Thyroid gland (tissue), 4 donors: ENCODE measurements at regions not wholly inside any gene's neighbourhood (a gene's known extent, or its start where the extent isn't known, plus 50 kb on each side); places are given as distances from the start of the nearest gene placed in this dataset.

Experiments
- DNase-seq, 2 donors: peaks; one replicate each; pipeline ENCODE4 v3.0.0-alpha.2; 2019
- H3K27ac ChIP-seq, 3 donors: fragments of 200-600 bp; sonication (generic); 1 replicate in 2 of 3; 2 replicates in 1 of 3; pipeline ENCODE4 v1.5.1; 2016 to 2019; ENCODE audit warnings: mild to moderate bottlenecking in 1 of 3, moderate library complexity in 1 of 3
- H3K27me3 ChIP-seq: fragments of 200-600 bp; sonication (generic); one replicate; pipeline ENCODE4 v1.5.1; 2019
- H3K36me3 ChIP-seq, 2 donors: fragments of 200-600 bp; sonication (generic); one replicate each; pipeline ENCODE4 v1.5.1; 2016 to 2019
- H3K4me1 ChIP-seq, 2 donors: fragments of 200-600 bp; sonication (generic); one replicate each; pipeline ENCODE4 v1.5.1; 2017 to 2019
- H3K4me3 ChIP-seq, 3 donors: fragments of 200-600 bp; sonication (generic); replicated peaks in 1 of 3; 1 replicate in 2 of 3; 2 replicates in 1 of 3; pipeline ENCODE4 v1.5.1; 2016; ENCODE audit warnings: mild to moderate bottlenecking in 1 of 3
- H3K9me3 ChIP-seq: fragments of 200-600 bp; sonication (generic); one replicate; pipeline ENCODE4 v1.5.1; 2017
- POLR2A ChIP-seq, 2 donors: fragments of 450-650 bp; IDR thresholded peaks; one replicate each; pipeline ENCODE4 v1.6.1; 2017; ENCODE audit warnings: antibody characterized with exemption in 2 of 2, mild to moderate bottlenecking in 2 of 2, moderate library complexity in 1 of 2
- WGBS, 2 donors: methylation state at CpG; one replicate each; pipeline ENCODE4 v1.1.5; 2017; 5-methylcytosine and 5-hydroxymethylcytosine counted together
- intact Hi-C: fragments of 100-400 bp; cut with DNase I; formaldehyde crosslinking; loops from one replicate; pipeline ENCODE4 v1.15.1; 2023
- TF ChIP-seq, protein P1 (sequence below), 6 experiments: fragments of 200-600 bp in 3 of 6; fragments of 450-650 bp in 3 of 6; sonication (generic) in 3 of 6; IDR thresholded peaks; one replicate each; pipeline ENCODE4 v1.5.1; 2016 to 2019; ENCODE audit warnings: antibody characterized with exemption in 6 of 6, mild to moderate bottlenecking in 2 of 6, inconsistent platforms in 1 of 6, moderate library complexity in 1 of 6

DNA sequence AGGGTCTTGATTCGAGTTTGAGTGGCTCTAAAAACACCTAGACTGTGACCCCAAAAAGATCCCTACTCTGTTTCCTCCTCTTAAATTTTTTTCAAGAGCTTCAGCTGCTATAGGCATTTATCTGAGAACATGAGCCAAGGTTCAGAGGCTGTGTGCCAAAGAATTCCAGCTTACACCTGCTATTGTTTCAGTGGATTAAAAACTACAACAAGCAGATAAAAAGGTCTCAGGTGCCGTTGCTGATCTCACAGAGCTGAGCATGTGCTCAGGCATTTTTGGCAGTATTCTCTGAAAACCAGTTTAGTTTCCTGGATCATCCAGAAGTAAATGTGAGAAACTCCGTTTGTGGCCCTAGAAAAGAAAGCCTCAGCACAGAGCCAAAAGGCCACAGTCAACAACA lies 349.2 kb downstream of the DEPDC1B start:
- H3K36me3 ChIP-seq: no peaks in the 10 kb centered on the region
- intact Hi-C loops: no loop called here
- TF ChIP-seq, protein P1, sequence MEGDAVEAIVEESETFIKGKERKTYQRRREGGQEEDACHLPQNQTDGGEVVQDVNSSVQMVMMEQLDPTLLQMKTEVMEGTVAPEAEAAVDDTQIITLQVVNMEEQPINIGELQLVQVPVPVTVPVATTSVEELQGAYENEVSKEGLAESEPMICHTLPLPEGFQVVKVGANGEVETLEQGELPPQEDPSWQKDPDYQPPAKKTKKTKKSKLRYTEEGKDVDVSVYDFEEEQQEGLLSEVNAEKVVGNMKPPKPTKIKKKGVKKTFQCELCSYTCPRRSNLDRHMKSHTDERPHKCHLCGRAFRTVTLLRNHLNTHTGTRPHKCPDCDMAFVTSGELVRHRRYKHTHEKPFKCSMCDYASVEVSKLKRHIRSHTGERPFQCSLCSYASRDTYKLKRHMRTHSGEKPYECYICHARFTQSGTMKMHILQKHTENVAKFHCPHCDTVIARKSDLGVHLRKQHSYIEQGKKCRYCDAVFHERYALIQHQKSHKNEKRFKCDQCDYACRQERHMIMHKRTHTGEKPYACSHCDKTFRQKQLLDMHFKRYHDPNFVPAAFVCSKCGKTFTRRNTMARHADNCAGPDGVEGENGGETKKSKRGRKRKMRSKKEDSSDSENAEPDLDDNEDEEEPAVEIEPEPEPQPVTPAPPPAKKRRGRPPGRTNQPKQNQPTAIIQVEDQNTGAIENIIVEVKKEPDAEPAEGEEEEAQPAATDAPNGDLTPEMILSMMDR (IDR thresholded peaks at IDR 0.05): no peak
- no peak for TF ChIP-seq POLR2A (IDR thresholded peaks at IDR 0.05)
- H3K9me3 ChIP-seq: no peaks in the 10 kb centered on the region
- DNase-seq: peak; percentile 75 to 83
- H3K27me3 ChIP-seq: no peaks in the 10 kb centered on the region
- no peak overlapping the region for H3K4me3 ChIP-seq
- peaks cover 10 to 16% of the 10 kb centered on the region in 2 donors for H3K4me1 ChIP-seq
- H3K27ac ChIP-seq: peak overlapping the region in 2 of 3 donors; percentile 26 to 61
- WGBS, 2 donors: 19 to 28% methylated on average over 3 of the region's 3 CpGs

DNA sequence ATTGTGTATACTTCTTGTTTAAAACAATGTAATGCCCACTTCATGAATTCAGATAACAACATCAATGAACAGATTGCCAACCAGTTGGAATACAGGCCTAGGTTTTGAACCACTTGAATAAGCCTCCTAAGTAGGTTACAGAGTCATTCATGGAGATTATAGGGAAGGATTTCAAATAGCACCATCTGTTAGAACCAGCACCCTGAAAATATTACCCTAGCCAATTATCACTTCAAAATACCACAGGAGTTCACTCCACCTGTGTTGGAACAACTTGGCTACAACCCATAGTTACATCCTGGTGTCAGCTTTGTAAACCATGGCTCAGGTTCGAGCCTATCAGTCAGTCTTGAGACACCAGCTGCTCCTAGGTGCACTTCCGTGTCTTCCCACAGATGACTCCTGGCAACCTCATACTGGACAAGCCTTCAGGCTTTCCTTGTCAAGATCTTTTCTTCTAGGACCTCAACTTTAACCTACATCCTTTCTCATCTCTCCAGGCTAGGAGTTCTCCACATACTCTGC lies 350.0 kb downstream of the DEPDC1B start:
- intact Hi-C loops: no loop called here
- no peaks in the 10 kb centered on the region for H3K36me3 ChIP-seq
- H3K9me3 ChIP-seq: no peaks in the 10 kb centered on the region
- no peak for DNase-seq
- H3K4me3 ChIP-seq: no peak overlapping the region
- H3K27me3 ChIP-seq: no peaks in the 10 kb centered on the region
- peaks cover 10 to 16% of the 10 kb centered on the region in 2 donors for H3K4me1 ChIP-seq
- no peak overlapping the region for H3K27ac ChIP-seq
- TF ChIP-seq, protein P1 (IDR thresholded peaks at IDR 0.05): no peak
- no peak for TF ChIP-seq POLR2A (IDR thresholded peaks at IDR 0.05)
- WGBS, 2 donors: 86 to 95% methylated on average over 2 of the region's 2 CpGs

DNA sequence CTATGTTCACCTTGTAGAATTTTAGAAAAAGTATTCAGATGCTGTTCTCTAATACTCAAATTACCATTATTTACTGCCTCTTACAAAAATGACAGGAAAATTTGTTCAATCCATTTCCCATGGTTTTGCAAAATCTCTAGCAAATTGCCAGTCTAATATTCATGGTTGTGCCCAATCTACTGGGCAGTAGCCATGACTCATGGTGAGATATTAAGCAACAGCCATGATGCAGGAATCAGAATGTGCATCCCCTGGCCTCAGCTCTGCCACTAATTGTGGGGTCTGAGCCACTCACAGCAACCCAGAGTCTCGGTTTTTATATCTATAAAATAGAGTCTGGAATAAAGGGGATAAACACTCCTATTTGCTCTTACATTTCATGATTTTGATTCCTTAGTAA lies 353.6 kb downstream of the DEPDC1B start:
- no peak for DNase-seq
- H3K4me3 ChIP-seq: no peak overlapping the region
- H3K36me3 ChIP-seq: no peaks in the 10 kb centered on the region
- H3K27me3 ChIP-seq: no peaks in the 10 kb centered on the region
- no peak overlapping the region for H3K27ac ChIP-seq
- intact Hi-C loops: no loop called here
- no peak for TF ChIP-seq POLR2A (IDR thresholded peaks at IDR 0.05)
- no peaks in the 10 kb centered on the region for H3K9me3 ChIP-seq
- peaks cover 15 to 24% of the 10 kb centered on the region in 2 donors for H3K4me1 ChIP-seq
- WGBS, 2 donors: 89 to 92% methylated on average over 1 of the region's 1 CpG

- H3K9me3 ChIP-seq: no peaks in the 10 kb centered on the region
- H3K4me3 ChIP-seq: no peak overlapping the region
- DNase-seq: no peak
- intact Hi-C loops: no loop called here
- H3K27me3 ChIP-seq: no peaks in the 10 kb centered on the region
- H3K4me1 ChIP-seq: peaks cover 19 to 22% of the 10 kb centered on the region in 2 donors
- WGBS, 2 donors: 92 to 94% methylated on average over 4 of the region's 4 CpGs
- no peak for TF ChIP-seq POLR2A (IDR thresholded peaks at IDR 0.05)
- TF ChIP-seq, protein P1 (IDR thresholded peaks at IDR 0.05): no peak
- no peaks in the 10 kb centered on the region for H3K36me3 ChIP-seq
- H3K27ac ChIP-seq: no peak overlapping the region
Observed at GRCh38 chr5:60343102-60343501, 356.9 kb downstream of the DEPDC1B start.

DNA sequence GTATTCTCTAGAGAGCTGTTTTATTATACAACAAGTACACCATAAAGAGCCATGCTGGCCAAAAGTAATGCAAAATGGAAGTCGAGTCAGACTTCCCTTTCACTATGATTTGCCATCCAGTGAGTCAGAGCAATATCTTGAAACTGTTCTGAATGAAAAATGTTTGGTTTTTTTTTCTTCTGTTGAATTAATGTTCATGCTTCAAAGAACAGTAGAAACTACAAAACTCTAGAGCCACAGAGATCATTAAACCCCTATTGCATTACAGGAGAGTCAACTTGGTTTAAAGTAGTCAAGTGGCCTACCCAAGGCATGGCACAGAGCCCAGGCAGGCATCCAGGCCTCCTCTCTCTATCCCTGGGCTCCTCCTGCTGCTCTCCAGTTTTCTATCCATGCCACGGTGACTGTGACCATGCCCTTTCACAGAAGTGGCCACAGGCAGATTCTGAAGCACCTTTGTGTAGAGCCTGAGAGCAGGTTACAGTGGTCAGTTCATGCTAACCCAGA lies 358.9 kb downstream of the DEPDC1B start:
- H3K27me3 ChIP-seq: no peaks in the 10 kb centered on the region
- TF ChIP-seq, protein P1 (IDR thresholded peaks at IDR 0.05): peak in 1 of 6 experiments; percentile 12
- TF ChIP-seq POLR2A (IDR thresholded peaks at IDR 0.05): no peak
- H3K36me3 ChIP-seq: no peaks in the 10 kb centered on the region
- H3K4me1 ChIP-seq: peaks cover 19 to 22% of the 10 kb centered on the region in 2 donors
- no peaks in the 10 kb centered on the region for H3K9me3 ChIP-seq
- DNase-seq: peak; percentile 95 to 96
- intact Hi-C loops: no loop called here
- 18 to 51% methylated on average over 2 of the region's 2 CpGs for WGBS, 2 donors
- H3K4me3 ChIP-seq: no peak overlapping the region
- peak overlapping the region; percentile 54 to 71 (median 68) for H3K27ac ChIP-seq
